GM12878 (cell line): ENCODE measurements at regions not wholly inside any gene's neighbourhood (a gene's known extent, or its start where the extent isn't known, plus 50 kb on each side); places are given as distances from the start of the nearest gene placed in this dataset.

Source experiments
- ATF3 ChIP-seq: IDR thresholded peaks from 2 replicates; pipeline ENCODE4 v1.6.1; 2011; ENCODE audit warnings: low read depth, mild to moderate bottlenecking, low read length, moderate library complexity, borderline replicate concordance; ENCODE audit errors: extremely low read depth
- BMI1 ChIP-seq: fragments of 450-650 bp; IDR thresholded peaks from 2 replicates; pipeline ENCODE4 v1.6.1; 2016; ENCODE audit warnings: mild to moderate bottlenecking, moderate library complexity, borderline replicate concordance
- CHD1 ChIP-seq: IDR thresholded peaks from 2 replicates; pipeline ENCODE4 v1.6.1; 2012; ENCODE audit warnings: low read depth, low read length, improper control_type of control experiment
- E2F4 ChIP-seq: IDR thresholded peaks from 2 replicates; pipeline ENCODE4 v1.6.1; 2012; ENCODE audit warnings: low read depth, low read length, improper control_type of control experiment
- E2F8 ChIP-seq: fragments of 450-650 bp; IDR thresholded peaks from 2 replicates; pipeline ENCODE4 v1.6.1; 2018; ENCODE audit warnings: mild to moderate bottlenecking, low read depth, moderate library complexity; ENCODE audit not compliant: partially characterized antibody
- EGR1 ChIP-seq, 2 experiments: IDR thresholded peaks; 1 replicate in 1 of 2; 2 replicates in 1 of 2; pipeline ENCODE4 v1.6.1; 2011 to 2012; ENCODE audit warnings: low read depth in 2 of 2, low read length in 2 of 2, borderline replicate concordance in 1 of 2, mild to moderate bottlenecking in 1 of 2, moderate library complexity in 1 of 2
- FOXM1 ChIP-seq: IDR thresholded peaks from 2 replicates; pipeline ENCODE4 v1.6.1; 2012; ENCODE audit warnings: low read depth, mild to moderate bottlenecking, inconsistent platforms, low read length, moderate library complexity
- MAX ChIP-seq: IDR thresholded peaks from 2 replicates; pipeline ENCODE4 v1.6.1; 2012; ENCODE audit warnings: low read depth, low read length, improper control_type of control experiment
- MLLT1 ChIP-seq: fragments of 450-650 bp; IDR thresholded peaks from 2 replicates; pipeline ENCODE4 v1.6.1; 2016; ENCODE audit warnings: mild to moderate bottlenecking
- MXI1 ChIP-seq: fragments of 150-350 bp; IDR thresholded peaks from 2 replicates; pipeline ENCODE4 v1.6.1; 2011; ENCODE audit warnings: low read depth, mild to moderate bottlenecking, inconsistent platforms, low read length, improper control_type of control experiment
- MYB ChIP-seq: fragments of 150-350 bp; IDR thresholded peaks from 2 replicates; pipeline ENCODE4 v1.6.1; 2014; ENCODE audit warnings: mild to moderate bottlenecking, low read depth, low read length, borderline replicate concordance
- NFYB ChIP-seq: IDR thresholded peaks from 2 replicates; pipeline ENCODE4 v1.6.1; 2011; ENCODE audit warnings: low read depth, mild to moderate bottlenecking, low read length, improper control_type of control experiment, moderate library complexity; ENCODE audit not compliant: insufficient read depth
- RFX5 ChIP-seq: IDR thresholded peaks from 2 replicates; pipeline ENCODE4 v1.6.1; 2011; ENCODE audit warnings: low read depth, low read length, improper control_type of control experiment
- ZNF207 ChIP-seq: fragments of 450-650 bp; IDR thresholded peaks from 2 replicates; pipeline ENCODE4 v1.6.1; 2014; ENCODE audit warnings: antibody characterized with exemption, mild to moderate bottlenecking, borderline replicate concordance
- TF ChIP-seq, protein P1 (sequence below): fragments of 450-650 bp; conservative IDR thresholded peaks from 2 replicates; pipeline ENCODE4 v1.6.1; 2017; ENCODE audit warnings: mild to moderate bottlenecking, moderate library complexity
- TF ChIP-seq, protein P2 (sequence below): fragments of 450-650 bp; formaldehyde crosslinking; IDR thresholded peaks from 2 replicates; pipeline ENCODE4 v1.4.0; 2022; ENCODE audit warnings: mild to moderate bottlenecking, moderate library complexity

DNA sequence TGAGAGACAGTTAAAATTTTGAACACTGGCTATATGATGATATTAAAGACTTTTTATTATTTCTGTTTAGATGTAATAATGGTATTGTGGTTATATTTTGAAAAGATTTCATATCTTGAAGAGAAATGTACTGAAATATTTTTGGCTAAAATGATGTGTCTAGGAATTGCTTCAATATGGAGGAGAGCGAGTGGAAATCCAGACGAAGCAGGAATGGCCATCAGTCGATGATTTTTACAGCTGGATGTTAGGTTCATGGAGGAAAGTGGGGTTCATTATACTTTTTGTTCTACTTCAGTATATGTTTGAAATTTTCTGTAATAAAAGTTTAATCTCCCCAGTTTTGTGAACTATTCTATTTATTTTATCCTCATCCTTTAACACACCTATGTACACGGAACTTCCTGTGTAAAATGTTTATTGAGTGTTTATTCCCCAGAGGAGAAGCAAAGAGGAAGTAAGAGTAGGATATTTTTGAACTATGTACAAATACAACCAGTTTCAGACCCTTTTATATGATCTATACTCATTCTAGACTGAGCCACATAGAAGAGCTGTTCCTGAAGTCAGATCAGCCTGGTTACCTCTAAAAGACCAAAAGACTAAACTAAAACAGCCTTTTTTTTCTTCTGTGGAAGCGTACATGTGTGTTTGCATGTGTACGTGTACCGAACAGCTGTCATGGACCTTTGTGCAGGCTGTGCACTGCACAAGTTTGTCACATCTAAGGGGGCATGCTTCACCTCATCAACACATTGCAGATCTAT lies 211.0 kb upstream of the NUDT4 start (continued):
- TF ChIP-seq MAX (no peak), E2F4 (no peak), E2F8 (no peak), MXI1 (no peak; the same call in 1 of the 2 replicates), NFYB (no peak), EGR1 (IDR thresholded peaks at IDR 0.05; ENCODE audit: borderline replicate concordance in 1 of 2, low read depth in 2 of 2, low read length in 2 of 2) (no peak), MYB (no peak), CHD1 (no peak), MLLT1 (no peak), ZNF207 (no peak), ATF3 (no peak), BMI1 (0 out of 2 replicates have a peak, but pooled peaks have one; percentile 11), FOXM1 (peak; percentile 72; the same call in 1 of the 2 replicates), RFX5 (no peak)
- TF ChIP-seq, protein P1, sequence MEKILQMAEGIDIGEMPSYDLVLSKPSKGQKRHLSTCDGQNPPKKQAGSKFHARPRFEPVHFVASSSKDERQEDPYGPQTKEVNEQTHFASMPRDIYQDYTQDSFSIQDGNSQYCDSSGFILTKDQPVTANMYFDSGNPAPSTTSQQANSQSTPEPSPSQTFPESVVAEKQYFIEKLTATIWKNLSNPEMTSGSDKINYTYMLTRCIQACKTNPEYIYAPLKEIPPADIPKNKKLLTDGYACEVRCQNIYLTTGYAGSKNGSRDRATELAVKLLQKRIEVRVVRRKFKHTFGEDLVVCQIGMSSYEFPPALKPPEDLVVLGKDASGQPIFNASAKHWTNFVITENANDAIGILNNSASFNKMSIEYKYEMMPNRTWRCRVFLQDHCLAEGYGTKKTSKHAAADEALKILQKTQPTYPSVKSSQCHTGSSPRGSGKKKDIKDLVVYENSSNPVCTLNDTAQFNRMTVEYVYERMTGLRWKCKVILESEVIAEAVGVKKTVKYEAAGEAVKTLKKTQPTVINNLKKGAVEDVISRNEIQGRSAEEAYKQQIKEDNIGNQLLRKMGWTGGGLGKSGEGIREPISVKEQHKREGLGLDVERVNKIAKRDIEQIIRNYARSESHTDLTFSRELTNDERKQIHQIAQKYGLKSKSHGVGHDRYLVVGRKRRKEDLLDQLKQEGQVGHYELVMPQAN: no peak
- TF ChIP-seq, protein P2, sequence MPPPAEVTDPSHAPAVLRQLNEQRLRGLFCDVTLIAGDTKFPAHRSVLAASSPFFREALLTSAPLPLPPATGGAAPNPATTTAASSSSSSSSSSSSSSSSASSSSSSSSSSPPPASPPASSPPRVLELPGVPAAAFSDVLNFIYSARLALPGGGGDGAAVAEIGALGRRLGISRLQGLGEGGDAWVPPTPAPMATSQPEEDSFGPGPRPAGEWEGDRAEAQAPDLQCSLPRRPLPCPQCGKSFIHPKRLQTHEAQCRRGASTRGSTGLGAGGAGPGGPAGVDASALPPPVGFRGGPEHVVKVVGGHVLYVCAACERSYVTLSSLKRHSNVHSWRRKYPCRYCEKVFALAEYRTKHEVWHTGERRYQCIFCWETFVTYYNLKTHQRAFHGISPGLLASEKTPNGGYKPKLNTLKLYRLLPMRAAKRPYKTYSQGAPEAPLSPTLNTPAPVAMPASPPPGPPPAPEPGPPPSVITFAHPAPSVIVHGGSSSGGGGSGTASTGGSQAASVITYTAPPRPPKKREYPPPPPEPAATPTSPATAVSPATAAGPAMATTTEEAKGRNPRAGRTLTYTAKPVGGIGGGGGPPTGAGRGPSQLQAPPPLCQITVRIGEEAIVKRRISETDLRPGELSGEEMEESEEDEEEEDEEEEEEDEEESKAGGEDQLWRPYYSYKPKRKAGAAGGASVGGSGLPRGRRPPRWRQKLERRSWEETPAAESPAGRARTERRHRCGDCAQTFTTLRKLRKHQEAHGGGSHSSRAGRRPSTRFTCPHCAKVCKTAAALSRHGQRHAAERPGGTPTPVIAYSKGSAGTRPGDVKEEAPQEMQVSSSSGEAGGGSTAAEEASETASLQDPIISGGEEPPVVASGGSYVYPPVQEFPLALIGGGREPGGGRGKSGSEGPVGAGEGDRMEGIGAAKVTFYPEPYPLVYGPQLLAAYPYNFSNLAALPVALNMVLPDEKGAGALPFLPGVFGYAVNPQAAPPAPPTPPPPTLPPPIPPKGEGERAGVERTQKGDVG (CRISPR knock-in tag): no peak
